Right ventricle myocardium inferior (tissue), 1 donor: ENCODE measurements at regions not wholly inside any gene's neighbourhood (a gene's known extent, or its start where the extent isn't known, plus 50 kb on each side); places are given as distances from the start of the nearest gene placed in this dataset.
"Not testable (repeated sequence)": the region's sequence is repeated elsewhere in the genome, so short reads cannot be mapped to it uniquely, and the experiment has no call there.

Source experiments
- ATAC-seq: fragments of 200-7000 bp; cut with Tn5 transposase; one replicate; pipeline ENCODE4 v1.9.1; 2020; ENCODE audit warnings: mild to moderate bottlenecking, moderate library complexity
- DNase-seq: peaks from one replicate; pipeline ENCODE4 v3.0.0; 2021; ENCODE audit errors: missing footprints
- intact Hi-C: fragments of 100-400 bp; cut with DNase I; formaldehyde crosslinking; loops from one replicate; pipeline ENCODE4 v1.11.0; 2022
- donor health status: DM: no; HTN: yes; CAD: no; lungs with severe emphysema.

DNA sequence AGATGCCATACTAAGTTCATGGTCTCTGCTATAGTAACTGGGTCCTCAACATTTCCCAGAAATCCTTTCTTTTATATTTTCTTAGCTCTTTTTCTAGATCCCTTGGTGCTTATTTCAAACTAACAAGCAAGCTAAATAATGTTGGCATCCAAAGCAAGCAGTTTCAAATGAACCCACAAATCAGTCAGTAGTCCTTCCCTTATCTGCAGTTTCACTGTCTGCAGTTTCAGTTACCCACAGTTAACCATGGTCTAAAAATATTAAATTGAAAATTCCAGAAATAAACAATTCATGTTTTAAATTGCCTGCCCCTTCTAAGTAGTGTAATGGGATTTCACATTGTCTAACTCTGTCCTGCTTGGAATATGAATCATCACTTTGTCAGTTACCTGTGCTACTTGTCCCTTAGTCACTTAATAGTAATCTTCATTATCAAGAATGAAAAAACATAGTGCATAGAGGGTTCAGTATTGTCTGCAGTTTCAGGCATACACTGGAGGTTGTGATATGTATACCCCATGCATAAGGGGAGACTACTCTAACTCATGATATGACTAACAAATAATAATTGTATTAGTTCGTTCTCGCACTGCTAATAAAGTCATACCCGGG lies 633.7 kb downstream of the MECOM start:
- intact Hi-C loops, result no loop called here
- DNase-seq (no peak), ATAC-seq (no peak)

GRCh38 chr3:169028716-169029115 lies 634.8 kb downstream of the MECOM start:
- intact Hi-C loops, result no loop called here
- DNase-seq (no peak), ATAC-seq (no peak)

GRCh38 chr3:169026543-169027182 lies 636.8 kb downstream of the MECOM start:
- no peak for ATAC-seq
- intact Hi-C loops, result no loop called here

DNA sequence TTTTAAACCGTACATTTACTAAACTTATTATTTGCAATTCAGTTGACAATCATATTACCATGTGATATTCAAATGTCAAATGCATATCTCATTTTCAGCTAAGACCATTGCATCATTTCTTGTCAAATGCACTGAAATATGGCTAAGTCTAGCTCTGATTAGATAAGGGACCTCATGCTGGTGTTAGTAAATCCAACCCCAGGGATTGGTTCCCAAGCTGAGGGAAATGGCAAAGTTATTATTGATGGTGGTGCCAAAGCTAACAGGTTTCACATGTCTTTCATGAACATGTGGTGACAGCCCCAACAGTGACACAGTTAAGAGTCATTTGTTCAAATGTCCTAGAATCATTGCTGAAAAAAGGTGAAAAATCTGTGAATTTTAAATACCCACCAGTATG lies 641.1 kb downstream of the MECOM start:
- peak; percentile 13 for ATAC-seq
- intact Hi-C loops, result no loop called here
- no peak for DNase-seq

More at GRCh38 chr3:169026543-169027182, 636.8 kb downstream of the MECOM start:
- no peak for DNase-seq

- DNase-seq (no peak), ATAC-seq (no peak)
- intact Hi-C loops, result no loop called here
These were observed 643.1 kb downstream of the MECOM start for GRCh38 chr3:169020371-169020770.

DNA sequence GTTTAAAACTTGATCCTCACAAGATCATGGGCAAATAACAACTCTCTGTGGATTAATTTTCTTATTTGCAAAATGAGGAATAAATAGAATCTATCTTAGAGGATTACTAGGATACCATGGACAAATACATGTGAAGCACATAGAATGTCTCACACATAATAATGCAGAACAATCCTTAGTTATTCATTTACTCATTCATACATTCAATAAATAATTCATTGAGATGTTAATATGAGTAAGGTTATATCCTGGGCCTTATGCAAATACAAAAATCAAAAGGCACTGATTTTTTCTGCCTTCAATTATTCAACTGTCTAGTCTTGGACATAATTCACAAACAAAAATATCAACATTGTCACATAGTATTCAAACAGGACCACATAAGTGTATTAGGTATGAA lies 654.1 kb downstream of the MECOM start:
- ATAC-seq (no peak), DNase-seq (no peak)
- intact Hi-C loops, result no loop called here

DNA sequence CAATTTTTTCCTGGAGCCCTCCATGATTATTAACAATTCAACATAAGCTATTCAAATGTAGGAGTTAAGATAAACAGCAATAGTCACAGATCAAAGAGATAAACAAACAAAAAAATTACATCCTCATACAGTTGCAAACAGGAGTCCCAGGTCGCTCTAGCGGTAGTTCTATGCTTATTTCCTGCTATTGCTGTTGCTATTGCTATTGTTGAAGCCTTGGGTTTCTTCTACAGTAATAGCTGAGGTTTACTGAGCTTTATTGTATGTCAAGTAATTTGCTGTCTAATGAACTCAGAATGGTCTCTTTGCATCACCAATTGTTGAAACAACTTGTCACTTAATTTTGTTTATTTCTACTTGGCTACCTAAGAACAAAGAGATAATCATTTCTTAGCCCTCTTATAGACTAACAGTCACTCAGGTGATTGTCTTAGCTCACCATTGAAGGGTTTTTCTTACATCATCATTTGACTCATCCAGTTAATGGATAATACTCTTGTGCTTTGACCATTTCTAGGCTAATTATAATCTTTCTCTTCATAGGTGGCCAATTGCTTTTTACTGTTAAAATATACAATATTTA lies 654.6 kb downstream of the MECOM start:
- ATAC-seq (no peak), DNase-seq (no peak)
- intact Hi-C loops, result no loop called here

GRCh38 chr3:169007145-169007544 lies 656.4 kb downstream of the MECOM start:
- ATAC-seq, result no peak

DNA sequence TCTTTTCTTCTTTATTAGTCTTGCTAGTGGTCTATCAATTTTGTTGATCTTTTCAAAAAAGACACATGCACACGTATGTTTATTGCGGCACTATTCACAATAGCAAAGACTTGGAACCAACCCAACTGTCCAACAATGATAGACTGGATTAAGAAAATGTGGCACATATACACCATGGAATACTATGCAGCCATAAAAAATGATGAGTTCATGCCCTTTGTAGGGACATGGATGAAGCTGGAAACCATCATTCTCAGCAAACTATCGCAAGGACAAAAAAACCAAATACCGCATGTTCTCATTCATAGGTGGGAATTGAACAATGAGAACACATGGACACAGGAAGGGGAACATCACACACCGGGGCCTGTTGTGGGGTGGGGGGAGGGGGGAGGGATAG lies 657.1 kb downstream of the MECOM start:
- intact Hi-C loops, DNase-seq, ATAC-seq: not testable (repeated sequence)

More at GRCh38 chr3:169007145-169007544, 656.4 kb downstream of the MECOM start:
- no peak for DNase-seq
- intact Hi-C loops, result no loop called here

DNA sequence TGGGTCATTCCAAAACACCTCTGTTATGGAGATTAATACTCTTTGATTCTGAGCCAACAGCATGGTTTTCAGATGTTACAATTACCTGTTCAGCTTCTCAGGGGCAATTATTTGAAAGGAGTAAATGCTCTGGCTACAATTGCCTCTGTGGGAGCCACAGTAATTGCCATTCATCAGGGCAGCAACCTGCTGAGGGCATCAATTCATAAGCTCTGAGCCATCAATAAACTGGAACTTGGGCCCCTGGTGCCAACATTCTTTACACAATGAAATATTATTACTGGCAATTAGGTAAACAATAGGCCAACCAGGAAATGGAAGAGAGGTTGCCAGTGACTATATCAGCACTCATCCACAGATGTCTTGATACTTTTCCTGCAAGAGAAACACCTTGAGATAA lies 660.8 kb downstream of the MECOM start:
- DNase-seq (no peak), ATAC-seq (no peak)
- intact Hi-C loops, result no loop called here

GRCh38 chr3:168998792-168999191 lies 664.7 kb downstream of the MECOM start:
- DNase-seq (no peak), ATAC-seq (no peak)
- intact Hi-C loops, result no loop called here

DNA sequence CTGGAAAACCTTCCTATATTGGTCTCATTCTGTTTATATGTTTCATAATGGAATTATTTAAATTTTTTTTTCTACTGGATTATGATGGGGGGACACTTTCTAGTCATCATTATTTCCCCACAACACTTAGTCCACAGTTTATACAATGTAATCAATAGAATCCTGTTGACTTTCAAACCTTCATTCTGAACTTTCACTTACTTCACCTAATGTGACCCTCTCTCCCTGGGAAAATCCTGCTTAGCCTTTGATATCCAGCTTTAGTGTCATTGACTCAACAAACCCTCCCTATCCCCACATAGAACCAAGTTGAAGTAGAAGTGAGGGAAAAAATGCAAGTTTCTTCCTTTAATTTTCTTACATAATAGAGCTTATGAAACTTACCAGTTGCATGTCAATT lies 666.0 kb downstream of the MECOM start:
- intact Hi-C loops, result no loop called here
- DNase-seq (no peak), ATAC-seq (no peak)

DNA sequence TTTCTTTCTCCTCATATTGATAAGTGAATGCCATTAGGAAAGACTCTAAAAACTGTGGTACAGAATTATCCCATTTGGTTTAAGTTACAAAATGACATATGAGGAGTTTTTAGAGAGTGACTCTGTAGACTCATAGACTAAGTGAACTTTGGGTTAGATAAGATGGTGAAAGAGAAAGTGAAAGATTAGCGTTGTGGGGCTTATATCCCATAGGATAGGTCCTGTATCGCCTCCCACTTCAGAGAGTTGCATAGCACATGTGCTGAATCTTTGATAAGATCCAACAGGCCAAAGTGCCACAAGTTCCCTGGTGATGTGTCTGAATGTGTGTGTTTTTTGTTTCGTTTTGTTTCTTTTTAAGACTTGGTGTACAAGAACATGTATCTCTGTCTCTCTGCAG lies 666.9 kb downstream of the MECOM start:
- no peak for ATAC-seq
- no peak for DNase-seq
- intact Hi-C loops, result no loop called here

GRCh38 chr3:168995129-168995528 lies 668.4 kb downstream of the MECOM start:
- no peak for DNase-seq
- ATAC-seq, result no peak
- intact Hi-C loops, result no loop called here

- DNase-seq (no peak), ATAC-seq (no peak)
- intact Hi-C loops, result no loop called here
These were observed 671.7 kb downstream of the MECOM start for GRCh38 chr3:168991803-168992202.

GRCh38 chr3:168990621-168991020 lies 672.9 kb downstream of the MECOM start:
- intact Hi-C loops, result no loop called here
- ATAC-seq (no peak), DNase-seq (no peak)

DNA sequence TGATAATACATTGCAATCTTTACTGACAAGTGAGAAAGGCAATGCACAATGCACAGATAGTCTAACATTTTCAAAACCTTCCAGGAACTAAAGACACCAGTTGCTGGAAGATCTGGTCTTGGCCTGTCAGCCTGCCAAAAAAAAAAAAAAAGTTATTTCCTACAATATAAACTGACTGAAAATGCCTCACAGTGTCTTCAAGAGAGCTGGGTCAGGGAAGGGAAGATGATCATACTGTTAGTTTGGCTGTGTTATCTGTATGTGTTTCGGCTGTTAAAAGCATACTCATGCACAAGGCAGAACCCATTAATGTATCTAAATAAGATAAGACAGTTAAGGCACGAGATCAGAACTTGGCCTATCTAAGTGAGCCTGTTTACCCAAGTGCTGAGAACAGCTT lies 673.4 kb downstream of the MECOM start:
- no peak for ATAC-seq
- no peak for DNase-seq
- intact Hi-C loops, result no loop called here

GRCh38 chr3:168989396-168989795 lies 674.1 kb downstream of the MECOM start:
- ATAC-seq, result no peak
- DNase-seq, result peak; percentile 15
- intact Hi-C loops, result no loop called here

DNA sequence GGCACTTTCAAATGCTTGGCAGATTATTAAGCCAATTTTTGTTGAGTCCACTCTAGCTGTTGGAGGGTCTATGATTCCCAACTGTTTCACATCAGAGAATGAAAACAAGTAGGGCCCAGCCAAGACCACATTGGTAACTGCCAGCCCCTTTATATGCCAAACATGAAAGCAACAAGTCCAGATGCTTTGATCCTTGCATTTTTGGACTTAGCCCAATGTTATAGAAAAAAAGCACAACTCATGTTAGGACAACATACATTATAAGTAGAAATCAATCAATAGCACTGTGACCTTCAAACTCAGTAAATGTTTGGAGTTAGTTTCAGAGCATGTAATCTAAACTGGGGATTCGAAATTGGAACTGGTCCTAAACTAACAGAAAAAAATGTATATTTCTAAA lies 674.7 kb downstream of the MECOM start:
- no peak for DNase-seq
- intact Hi-C loops, result no loop called here
- ATAC-seq, result no peak

DNA sequence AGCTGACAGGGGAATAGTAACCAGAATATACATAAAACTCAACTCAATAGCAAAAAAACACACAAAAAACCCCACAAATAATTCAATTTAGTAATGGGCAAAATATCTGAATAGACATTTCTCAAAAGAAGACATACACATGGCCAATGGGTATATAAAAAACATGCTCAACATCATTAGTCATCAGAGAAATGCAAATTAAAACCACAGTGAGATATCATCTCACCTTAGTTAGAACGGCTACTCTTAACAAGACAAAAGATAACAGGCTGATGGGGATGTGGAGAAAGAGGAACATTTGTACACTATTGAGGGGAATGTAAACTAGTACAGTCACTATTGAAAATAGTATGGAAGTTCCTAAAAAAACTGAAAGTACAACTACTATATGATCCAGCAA lies 678.6 kb downstream of the MECOM start:
- ATAC-seq, result no peak

GRCh38 chr3:168983046-168983445 lies 680.5 kb downstream of the MECOM start:
- DNase-seq (no peak), ATAC-seq (no peak)
- intact Hi-C loops, result no loop called here

More for the DNA sequence above, 678.6 kb downstream of the MECOM start:
- no peak for DNase-seq
- intact Hi-C loops, result no loop called here
